PC-3 (cell line): ENCODE measurements at regions not wholly inside any gene's neighbourhood (a gene's known extent, or its start where the extent isn't known, plus 50 kb on each side); places are given as distances from the start of the nearest gene placed in this dataset.

Experiments used
- ATAC-seq: fragments of 200-7000 bp; cut with Tn5 transposase; 2 replicates; pipeline ENCODE4 v1.9.1; 2020; ENCODE audit warnings: mild to moderate bottlenecking, moderate library complexity
- BruUV-seq: library from RNA; stranded (reverse); fragments of 400-500 nt; replicated peaks from 2 replicates; lab custom pipeline; 2021; lab: Mats Ljungman, UMichigan
- CTCF ChIA-PET: fragments of 300-600 bp; sonication (Branson Sonifier 250); formaldehyde crosslinking; loops from one replicate; lab custom pipeline; 2022; ENCODE audit warnings: antibody characterized with exemption; lab: Charles Lee
- POLR2A ChIA-PET: fragments of 300-600 bp; sonication (Branson Sonifier 250); formaldehyde crosslinking; loops from one replicate; lab custom pipeline; 2022; ENCODE audit warnings: antibody characterized with exemption; ENCODE audit not compliant: unreplicated experiment; lab: Charles Lee
- DNase-seq: peaks from one replicate; pipeline ENCODE4 v3.0.0-alpha.2; 2015
- H2AFZ ChIP-seq: fragments of 300-600 bp; sonication (generic); 2 replicates; pipeline ENCODE4 v1.6.0; 2016; ENCODE audit warnings: antibody characterized with exemption, low read length
- H3F3A ChIP-seq: fragments of 300-600 bp; sonication (generic); one replicate; pipeline ENCODE4 v1.6.0; 2017; ENCODE audit warnings: antibody characterized with exemption, low read length, control low read depth, mild to moderate bottlenecking; ENCODE audit not compliant: unreplicated experiment
- H3K27ac ChIP-seq: fragments of 300-600 bp; sonication (generic); 2 replicates; pipeline ENCODE4 v1.5.1; 2016; ENCODE audit warnings: mild to moderate bottlenecking, low read length
- H3K27me3 ChIP-seq: fragments of 300-600 bp; sonication (generic); 2 replicates; pipeline ENCODE4 v1.6.1; 2016; ENCODE audit warnings: low read length, mixed read lengths
- H3K36me3 ChIP-seq: fragments of 300-600 bp; sonication (generic); 2 replicates; pipeline ENCODE4 v1.6.1; 2016; ENCODE audit warnings: low read depth, mixed run types, low read length, mixed read lengths
- H3K4me1 ChIP-seq: fragments of 300-600 bp; sonication (generic); 2 replicates; pipeline ENCODE4 v1.5.1; 2016; ENCODE audit warnings: low read length; ENCODE audit not compliant: insufficient read depth
- H3K4me2 ChIP-seq: fragments of 300-600 bp; sonication (generic); 2 replicates; pipeline ENCODE4 v1.6.0; 2016; ENCODE audit warnings: low read length
- H3K4me3 ChIP-seq: fragments of 300-600 bp; sonication (generic); 2 replicates; pipeline ENCODE4 v1.5.1; 2016; ENCODE audit warnings: mild to moderate bottlenecking, low read length, mixed read lengths
- H3K79me2 ChIP-seq: fragments of 300-600 bp; sonication (generic); 2 replicates; pipeline ENCODE4 v1.6.1; 2017; ENCODE audit warnings: low read length, mixed read lengths
- H3K9ac ChIP-seq: fragments of 300-600 bp; sonication (generic); 2 replicates; pipeline ENCODE4 v1.6.0; 2016; ENCODE audit warnings: mild to moderate bottlenecking, low read length
- H3K9me2 ChIP-seq: fragments of 300-600 bp; sonication (generic); replicated peaks from 2 replicates; pipeline ENCODE4 v1.6.1; 2016; ENCODE audit warnings: mixed run types, low read length, mixed read lengths
- H3K9me3 ChIP-seq: fragments of 300-600 bp; sonication (generic); 2 replicates; pipeline ENCODE4 v1.6.1; 2016; ENCODE audit warnings: low read length, mixed read lengths
- H4K20me1 ChIP-seq: fragments of 300-600 bp; sonication (generic); 2 replicates; pipeline ENCODE4 v1.6.1; 2016; ENCODE audit warnings: low read length, mixed read lengths
- EZH2 ChIP-seq: fragments of 300-600 bp; sonication (generic); IDR thresholded peaks from one replicate; pipeline ENCODE4 v1.6.1; 2017; ENCODE audit warnings: antibody characterized with exemption, mild to moderate bottlenecking, low read length; ENCODE audit not compliant: unreplicated experiment
- EZH2phosphoT487 ChIP-seq: fragments of 300-600 bp; sonication (generic); IDR thresholded peaks from 2 replicates; pipeline ENCODE4 v1.6.1; 2018; ENCODE audit warnings: mild to moderate bottlenecking, antibody characterized with exemption, low read length, borderline replicate concordance
- intact Hi-C: fragments of 100-400 bp; cut with micrococcal nuclease; formaldehyde crosslinking; loops from 2 replicates; pipeline ENCODE4 v1.9.0; 2023
- TF ChIP-seq, protein P1 (sequence below): fragments of 300-600 bp; sonication (generic); conservative IDR thresholded peaks from 2 replicates; pipeline ENCODE4 v1.5.1; 2017; ENCODE audit warnings: antibody characterized with exemption, low read depth, mild to moderate bottlenecking, low read length

DNA sequence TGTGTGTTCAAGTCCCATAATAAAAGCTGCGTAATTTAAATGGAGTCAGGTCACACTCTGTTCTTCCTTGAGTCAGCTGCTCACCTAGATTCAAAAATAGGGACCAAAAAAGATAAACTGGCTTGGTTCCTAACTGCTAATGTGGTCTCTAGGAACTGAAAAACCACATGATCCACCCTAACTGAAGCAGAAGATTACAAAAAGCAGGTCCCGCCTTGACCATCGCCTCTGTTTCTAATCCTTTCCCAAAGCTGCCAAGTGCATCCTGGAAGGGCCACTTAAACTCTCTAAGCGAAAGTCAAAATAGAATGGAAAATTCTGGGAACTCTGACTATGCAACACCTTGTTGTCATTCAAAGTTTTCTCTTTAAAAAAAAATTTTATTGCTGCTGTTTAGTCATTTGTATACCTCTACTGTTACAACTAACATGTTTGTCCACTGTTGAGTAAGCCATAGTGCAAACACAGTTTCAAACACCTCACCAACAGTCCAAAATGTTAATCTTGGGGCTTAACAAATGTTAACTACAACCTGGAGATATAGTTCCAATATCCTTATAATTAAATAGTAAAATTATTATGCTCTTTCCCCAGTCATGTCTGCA, 88.9 kb upstream of the THBS1 start:
- Histone ChIP-seq H2AFZ (peak overlapping the region; percentile 48), H3K9me3 (no peaks in the 10 kb centered on the region), H3K4me2 (peak overlapping the region; percentile 71), H3K36me3 (no peaks in the 10 kb centered on the region), H3K9ac (peak overlapping the region; percentile 4; the same call in 1 of the 2 replicates), H3K9me2 (no peaks in the 10 kb centered on the region), H3K27me3 (no peaks in the 10 kb centered on the region), H3K4me1 (peaks cover 22% of the 10 kb centered on the region), H3K79me2 (no peaks in the 10 kb centered on the region), H3K4me3 (peak overlapping the region; percentile 8; the same call in 1 of the 2 replicates), H4K20me1 (no peaks in the 10 kb centered on the region), H3F3A (no peaks in the 10 kb centered on the region), H3K27ac (peak overlapping the region; percentile 75)
- intact Hi-C loops = no loop called here
- no TSS peak for BruUV-seq
- ATAC-seq (peak; percentile 91), DNase-seq (peak; percentile 88)
- TF ChIP-seq EZH2phosphoT487 (no peak), EZH2 (no peak)
- TF ChIP-seq, protein P1, sequence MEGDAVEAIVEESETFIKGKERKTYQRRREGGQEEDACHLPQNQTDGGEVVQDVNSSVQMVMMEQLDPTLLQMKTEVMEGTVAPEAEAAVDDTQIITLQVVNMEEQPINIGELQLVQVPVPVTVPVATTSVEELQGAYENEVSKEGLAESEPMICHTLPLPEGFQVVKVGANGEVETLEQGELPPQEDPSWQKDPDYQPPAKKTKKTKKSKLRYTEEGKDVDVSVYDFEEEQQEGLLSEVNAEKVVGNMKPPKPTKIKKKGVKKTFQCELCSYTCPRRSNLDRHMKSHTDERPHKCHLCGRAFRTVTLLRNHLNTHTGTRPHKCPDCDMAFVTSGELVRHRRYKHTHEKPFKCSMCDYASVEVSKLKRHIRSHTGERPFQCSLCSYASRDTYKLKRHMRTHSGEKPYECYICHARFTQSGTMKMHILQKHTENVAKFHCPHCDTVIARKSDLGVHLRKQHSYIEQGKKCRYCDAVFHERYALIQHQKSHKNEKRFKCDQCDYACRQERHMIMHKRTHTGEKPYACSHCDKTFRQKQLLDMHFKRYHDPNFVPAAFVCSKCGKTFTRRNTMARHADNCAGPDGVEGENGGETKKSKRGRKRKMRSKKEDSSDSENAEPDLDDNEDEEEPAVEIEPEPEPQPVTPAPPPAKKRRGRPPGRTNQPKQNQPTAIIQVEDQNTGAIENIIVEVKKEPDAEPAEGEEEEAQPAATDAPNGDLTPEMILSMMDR = no peak
- ChIA-PET POLR2A (interaction anchor here (0.6 to 0.7 kb wide), 2 partner anchors 189 to 1241 kb away, joined by 3 to 4 read pairs; no protein-coding TSS in a partner anchor), CTCF (no interaction called here)

DNA sequence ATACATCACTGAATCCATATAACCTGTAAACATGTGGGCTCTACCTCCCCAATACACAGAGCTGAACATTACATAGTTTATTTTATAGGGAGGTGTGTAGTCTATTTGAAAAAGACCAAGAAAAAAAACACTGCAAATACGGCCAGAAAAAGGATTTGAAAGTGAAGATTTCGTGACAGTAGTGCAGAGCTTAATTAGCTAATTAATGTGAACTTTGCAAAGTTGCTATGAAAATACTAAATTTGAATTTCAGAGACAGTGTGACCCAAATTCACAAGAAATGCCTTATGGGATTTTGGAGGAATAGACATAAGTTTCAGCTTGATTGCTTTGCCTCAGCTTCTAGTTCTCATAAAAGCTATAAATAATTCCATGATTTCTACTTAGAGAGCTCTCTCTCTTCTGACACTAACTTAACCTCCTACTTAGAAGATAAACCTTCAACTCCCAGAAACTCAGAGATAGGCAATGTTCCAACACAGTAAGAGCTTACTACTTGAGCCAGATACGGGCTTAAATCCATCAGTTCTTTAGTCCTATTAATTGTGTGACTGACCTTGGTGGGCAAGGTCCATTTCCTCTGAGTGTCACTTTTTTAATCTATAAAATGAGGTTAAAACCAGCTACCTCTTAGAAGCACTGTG, 87.3 kb upstream of the THBS1 start:
- DNase-seq = no peak
- Histone ChIP-seq H3K4me3 (no peak overlapping the region), H3K9ac (no peak overlapping the region), H3K9me3 (no peaks in the 10 kb centered on the region), H3K27ac (no peak overlapping the region), H3K79me2 (no peaks in the 10 kb centered on the region), H3F3A (no peaks in the 10 kb centered on the region), H3K4me1 (peaks cover 22% of the 10 kb centered on the region), H3K36me3 (no peaks in the 10 kb centered on the region), H2AFZ (no peak overlapping the region), H3K4me2 (no peak overlapping the region), H3K27me3 (no peaks in the 10 kb centered on the region), H3K9me2 (no peaks in the 10 kb centered on the region), H4K20me1 (no peaks in the 10 kb centered on the region)
- ATAC-seq = no peak
- no TSS peak for BruUV-seq
- intact Hi-C loops = no loop called here
- CTCF ChIA-PET = no interaction called here
- POLR2A ChIA-PET = interaction anchor here (0.6 to 0.8 kb wide), 2 partner anchors 27 to 81 kb away, joined by 4 to 9 read pairs; no protein-coding TSS in a partner anchor
- TF ChIP-seq EZH2phosphoT487 = no peak
- TF ChIP-seq, protein P1 = no peak
- TF ChIP-seq EZH2 = no peak

DNA sequence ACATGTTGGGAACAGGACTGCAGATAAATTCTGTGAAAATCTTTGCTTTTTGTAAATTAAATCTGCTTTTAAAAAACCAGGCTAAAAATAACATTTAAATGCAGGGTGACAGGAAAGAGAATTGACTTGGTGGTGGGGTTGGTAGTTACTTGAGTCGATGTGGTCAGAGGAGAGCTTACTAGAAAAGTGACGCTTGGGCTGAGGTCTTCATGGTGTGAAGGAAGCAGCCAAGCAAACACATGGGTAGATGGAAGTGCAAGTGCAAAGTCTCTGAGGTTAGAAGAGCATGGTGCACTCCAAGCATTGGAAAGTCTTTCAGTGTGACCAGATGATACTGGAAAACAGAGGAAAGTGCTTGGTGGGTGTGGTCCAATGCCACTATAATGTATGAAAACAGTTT, 86.4 kb upstream of the THBS1 start:
- ChIA-PET POLR2A (no interaction called here), CTCF (no interaction called here)
- ATAC-seq = no peak
- Histone ChIP-seq H3K9ac (no peak overlapping the region), H3K4me3 (no peak overlapping the region), H3K79me2 (no peaks in the 10 kb centered on the region), H4K20me1 (no peaks in the 10 kb centered on the region), H3K9me3 (no peaks in the 10 kb centered on the region), H3F3A (no peaks in the 10 kb centered on the region), H3K9me2 (no peaks in the 10 kb centered on the region), H3K4me2 (no peak overlapping the region), H2AFZ (no peak overlapping the region), H3K4me1 (peaks cover 20% of the 10 kb centered on the region), H3K36me3 (no peaks in the 10 kb centered on the region), H3K27me3 (no peaks in the 10 kb centered on the region), H3K27ac (no peak overlapping the region)
- no peak for DNase-seq
- no peak for TF ChIP-seq EZH2
- TF ChIP-seq, protein P1 = no peak
- TF ChIP-seq EZH2phosphoT487 = no peak
- no TSS peak for BruUV-seq
- intact Hi-C loops = no loop called here
